ENCODE measurements at regions not wholly inside any gene's neighbourhood (a gene's known extent, or its start where the extent isn't known, plus 50 kb on each side); places are given as distances from the start of the nearest gene placed in this dataset.

GRCh38 chr9:28542928-28543327 is 969.6 kb upstream of the C9orf72 start:
- no peak overlapping the region for H2AFZ ChIP-seq (ENCODE audit: low read depth, low read length)
- WGBS (ENCODE audit: insufficient coverage, low coverage, missing lambda C conversion rate) = 0% methylated on average over 2 of the region's 4 CpGs
- no peak overlapping the region for H3K27ac ChIP-seq (ENCODE audit: extremely low read depth, low read depth, low read length)
- H3K79me2 ChIP-seq (ENCODE audit: control insufficient read depth, insufficient read depth, low read length) = no peaks in the 10 kb centered on the region
- CTCF ChIA-PET (ENCODE audit: low intra/inter-chr PET ratio) = no interaction called here
- no peak overlapping the region for H3K4me3 ChIP-seq
- FAIRE-seq = no peak
- H3K4me2 ChIP-seq (ENCODE audit: insufficient read depth, low read length) = no peak overlapping the region
- intact Hi-C loops (cut with micrococcal nuclease) (no loop called here), in situ Hi-C loops (cut with MboI) (no loop called here)
- H3K27me3 ChIP-seq (ENCODE audit: control insufficient read depth in 2 of 2, insufficient read depth in 2 of 2, low read length in 2 of 2) = no peaks in the 10 kb centered on the region
- no peak overlapping the region for H3K9ac ChIP-seq (ENCODE audit: insufficient read depth in 1 of 2, low read depth in 2 of 2, low read length in 2 of 2)
- no TSS peak for BruUV-seq (replicated peaks)
- TF ChIP-seq, protein P1, sequence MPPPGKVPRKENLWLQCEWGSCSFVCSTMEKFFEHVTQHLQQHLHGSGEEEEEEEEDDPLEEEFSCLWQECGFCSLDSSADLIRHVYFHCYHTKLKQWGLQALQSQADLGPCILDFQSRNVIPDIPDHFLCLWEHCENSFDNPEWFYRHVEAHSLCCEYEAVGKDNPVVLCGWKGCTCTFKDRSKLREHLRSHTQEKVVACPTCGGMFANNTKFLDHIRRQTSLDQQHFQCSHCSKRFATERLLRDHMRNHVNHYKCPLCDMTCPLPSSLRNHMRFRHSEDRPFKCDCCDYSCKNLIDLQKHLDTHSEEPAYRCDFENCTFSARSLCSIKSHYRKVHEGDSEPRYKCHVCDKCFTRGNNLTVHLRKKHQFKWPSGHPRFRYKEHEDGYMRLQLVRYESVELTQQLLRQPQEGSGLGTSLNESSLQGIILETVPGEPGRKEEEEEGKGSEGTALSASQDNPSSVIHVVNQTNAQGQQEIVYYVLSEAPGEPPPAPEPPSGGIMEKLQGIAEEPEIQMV (tag; conservative IDR thresholded peaks at IDR 0.05; ENCODE audit: low read depth) = no peak
- TF ChIP-seq MAFF (IDR thresholded peaks at IDR 0.05; ENCODE audit: low read length) (no peak), ZNF644 (tag; IDR thresholded peaks at IDR 0.05; ENCODE audit: low read depth) (no peak), POLR2AphosphoS5 (IDR thresholded peaks at IDR 0.05; ENCODE audit: control insufficient read depth, insufficient read depth, low read depth, low read length) (no peak), RBM39 (optimal IDR thresholded peaks at IDR 0.05; ENCODE audit: low read depth, low read length) (no peak)
- TF ChIP-seq, protein P2, sequence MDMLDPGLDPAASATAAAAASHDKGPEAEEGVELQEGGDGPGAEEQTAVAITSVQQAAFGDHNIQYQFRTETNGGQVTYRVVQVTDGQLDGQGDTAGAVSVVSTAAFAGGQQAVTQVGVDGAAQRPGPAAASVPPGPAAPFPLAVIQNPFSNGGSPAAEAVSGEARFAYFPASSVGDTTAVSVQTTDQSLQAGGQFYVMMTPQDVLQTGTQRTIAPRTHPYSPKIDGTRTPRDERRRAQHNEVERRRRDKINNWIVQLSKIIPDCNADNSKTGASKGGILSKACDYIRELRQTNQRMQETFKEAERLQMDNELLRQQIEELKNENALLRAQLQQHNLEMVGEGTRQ (CRISPR knock-in tag; IDR thresholded peaks at IDR 0.05) = no peak
- H4K20me1 ChIP-seq (replicated peaks; ENCODE audit: control insufficient read depth, insufficient read depth, low read length) = no peaks in the 10 kb centered on the region
- H3K9me1 ChIP-seq (ENCODE audit: control insufficient read depth, insufficient read depth, low read length) = no peaks in the 10 kb centered on the region
- no peaks in the 10 kb centered on the region for H3K4me1 ChIP-seq (replicated peaks in 1 of 2; ENCODE audit: control insufficient read depth in 2 of 2, insufficient read depth in 2 of 2, low read length in 2 of 2)
- no peaks in the 10 kb centered on the region for H3K36me3 ChIP-seq (ENCODE audit: control insufficient read depth, insufficient read depth, low read length)
- no peaks in the 10 kb centered on the region for H3K9me3 ChIP-seq (replicated peaks; ENCODE audit: control insufficient read depth, insufficient read depth, low read depth, low read length)
- ATAC-seq = no peak
- DNase-seq (ENCODE audit: extremely low read depth in 1 of 4, low spot score in 3 of 4) = no peak
- POLR2A ChIA-PET = no interaction called here

Measured in K562 (cell line).